OCI-LY3 (cell line): ENCODE measurements at regions not wholly inside any gene's neighbourhood (a gene's known extent, or its start where the extent isn't known, plus 50 kb on each side); places are given as distances from the start of the nearest gene placed in this dataset.

Experiments used
- CTCF ChIP-seq: fragments of 200-600, 300-600 bp; sonication (generic); IDR thresholded peaks from 2 replicates; pipeline ENCODE4 v1.5.1; 2014; ENCODE audit warnings: antibody characterized with exemption, low read length, low read depth
- EZH2phosphoT487 ChIP-seq: fragments of 200-600 bp; shearing (Covaris generic); IDR thresholded peaks from 2 replicates; pipeline ENCODE4 v1.6.1; 2018; ENCODE audit warnings: antibody characterized with exemption, mixed run types, low read depth

- TF ChIP-seq CTCF (no peak), EZH2phosphoT487 (no peak)
Measured at GRCh38 chr2:221001381-221001801, 570.7 kb downstream of the EPHA4 start.
